SK-N-SH (cell line): ENCODE measurements at regions not wholly inside any gene's neighbourhood (a gene's known extent, or its start where the extent isn't known, plus 50 kb on each side); places are given as distances from the start of the nearest gene placed in this dataset.

ENCODE experiments used
- CTCF ChIA-PET: fragments of 300-600, 350-600 bp; formaldehyde crosslinking; extraction: SDS; loops from one replicate; lab custom pipeline; 2021; lab: Yijun Ruan, JAX
- POLR2A ChIA-PET: fragments of 350-600 bp; sonication (Branson Sonifier 250); formaldehyde crosslinking; extraction: SDS; loops from one replicate; lab custom pipeline; 2020; ENCODE audit warnings: antibody characterized with exemption, inconsistent platforms; lab: Yijun Ruan, JAX
- DNase-seq: peaks from one replicate; pipeline ENCODE4 v3.0.0; 2012
- H2AFZ ChIP-seq: fragments of 200-600 bp; sonication (generic); 2 replicates; pipeline ENCODE4 v1.8.1; 2016; ENCODE audit warnings: antibody characterized with exemption, mild to moderate bottlenecking, low read depth
- H3F3A ChIP-seq: fragments of 200-600 bp; sonication (generic); replicated peaks from 2 replicates; pipeline ENCODE3; 2016; ENCODE audit warnings: antibody characterized with exemption, mild to moderate bottlenecking; ENCODE audit not compliant: insufficient read depth
- H3K27ac ChIP-seq, 2 experiments: fragments of 200-500 bp in 1 of 2; fragments of 200-600 bp in 1 of 2; sonication (Bioruptor generic) in 1 of 2; sonication (generic), shearing (Covaris generic) in 1 of 2; 2 replicates each; pipeline versions ENCODE4 v1.5.1 to v1.6.1; 2014 to 2016; ENCODE audit warnings: low read depth in 2 of 2, inconsistent platforms in 1 of 2, low read length in 1 of 2, mild to moderate bottlenecking in 1 of 2, mixed read lengths in 1 of 2
- H3K27me3 ChIP-seq: fragments of 200-600 bp; sonication (generic), shearing (Covaris generic); 2 replicates; pipeline ENCODE4 v1.6.1; 2016; ENCODE audit warnings: mixed run types; ENCODE audit not compliant: insufficient read depth
- H3K36me3 ChIP-seq, 2 experiments: fragments of 200-500 bp in 1 of 2; fragments of 200-600 bp in 1 of 2; sonication (Bioruptor generic) in 1 of 2; sonication (generic) in 1 of 2; replicated peaks in 1 of 2; 2 replicates each; pipeline versions ENCODE3 to v1.5.1; 2014 to 2016; ENCODE audit warnings: low read length in 1 of 2, mild to moderate bottlenecking in 1 of 2; ENCODE audit not compliant: insufficient read depth in 2 of 2, control insufficient read depth in 1 of 2
- H3K4me1 ChIP-seq, 2 experiments: fragments of 200-500 bp in 1 of 2; fragments of 200-600 bp in 1 of 2; sonication (Bioruptor generic) in 1 of 2; sonication (generic), shearing (Covaris generic) in 1 of 2; 2 replicates each; pipeline versions ENCODE4 v1.5.1 to v1.6.1; 2014 to 2016; ENCODE audit warnings: low read depth in 1 of 2, low read length in 1 of 2, mixed run types in 1 of 2; ENCODE audit not compliant: insufficient read depth in 2 of 2, control insufficient read depth in 1 of 2
- H3K4me2 ChIP-seq: fragments of 200-600 bp; sonication (generic), shearing (Covaris generic); 2 replicates; pipeline ENCODE4 v1.6.1; 2017; ENCODE audit warnings: mixed run types
- H3K4me3 ChIP-seq, 2 experiments: fragments of 200-500 bp in 1 of 2; fragments of 200-600 bp in 1 of 2; sonication (Bioruptor generic) in 1 of 2; sonication (generic), shearing (Covaris generic) in 1 of 2; 2 replicates each; pipeline versions ENCODE4 v1.5.1 to v1.8.1; 2014 to 2016; ENCODE audit warnings: low read depth in 2 of 2, inconsistent platforms in 1 of 2, low read length in 1 of 2, mild to moderate bottlenecking in 1 of 2, mixed read lengths in 1 of 2, moderate library complexity in 1 of 2
- H3K79me2 ChIP-seq: fragments of 200-600 bp; sonication (generic); 2 replicates; pipeline ENCODE4 v1.8.1; 2017; ENCODE audit warnings: mild to moderate bottlenecking; ENCODE audit not compliant: insufficient read depth
- H3K9ac ChIP-seq: fragments of 200-600 bp; sonication (generic); 2 replicates; pipeline ENCODE4 v1.6.1; 2017; ENCODE audit warnings: mixed run types
- H3K9me2 ChIP-seq: fragments of 200-600 bp; sonication (generic); 2 replicates; pipeline ENCODE4 v1.6.1; 2017; ENCODE audit warnings: mixed run types
- H3K9me3 ChIP-seq: fragments of 200-600 bp; sonication (generic); 2 replicates; pipeline ENCODE4 v1.6.1; 2017; ENCODE audit warnings: mixed run types, mild to moderate bottlenecking, moderate library complexity
- H4K20me1 ChIP-seq: fragments of 200-600 bp; sonication (generic); 2 replicates; pipeline ENCODE4 v1.6.1; 2017; ENCODE audit warnings: mild to moderate bottlenecking, mixed run types; ENCODE audit not compliant: insufficient read depth
- CHD2 ChIP-seq: fragments of 150-350 bp; IDR thresholded peaks from 2 replicates; pipeline ENCODE4 v1.6.1; 2018; ENCODE audit warnings: low read length; ENCODE audit not compliant: partially characterized antibody
- EZH2phosphoT487 ChIP-seq: fragments of 200-600 bp; sonication (generic); IDR thresholded peaks from 2 replicates; pipeline ENCODE4 v1.6.1; 2017; ENCODE audit warnings: low read depth, mixed run types, mild to moderate bottlenecking, antibody characterized with exemption, moderate library complexity, borderline replicate concordance
- POLR2AphosphoS5 ChIP-seq: IDR thresholded peaks from 2 replicates; pipeline ENCODE4 v1.6.1; 2012; ENCODE audit warnings: low read depth, low read length
- RAD21 ChIP-seq: IDR thresholded peaks from 2 replicates; pipeline ENCODE4 v1.6.1; 2012; ENCODE audit warnings: mild to moderate bottlenecking, low read length
- RFX5 ChIP-seq: IDR thresholded peaks from 2 replicates; pipeline ENCODE4 v1.6.1; 2012; ENCODE audit warnings: mild to moderate bottlenecking, improper control_type of control experiment, low read length
- TAF1 ChIP-seq: IDR thresholded peaks from 2 replicates; pipeline ENCODE4 v1.6.1; 2012; ENCODE audit warnings: low read depth, mild to moderate bottlenecking, low read length, moderate library complexity, borderline replicate concordance
- TCF12 ChIP-seq: IDR thresholded peaks from 2 replicates; pipeline ENCODE4 v1.4.0; 2012
- TEAD4 ChIP-seq: IDR thresholded peaks from 2 replicates; pipeline ENCODE4 v1.4.0; 2012; ENCODE audit warnings: mild to moderate bottlenecking, borderline replicate concordance; ENCODE audit not compliant: insufficient read depth
- WGBS: methylation state at CpG from one replicate; pipeline ENCODE4 v1.1.6; 2017; ENCODE audit warnings: low lambda C conversion rate; 5-methylcytosine and 5-hydroxymethylcytosine counted together
- TF ChIP-seq, protein P1 (sequence below): IDR thresholded peaks from 2 replicates; pipeline ENCODE4 v1.6.1; 2012; ENCODE audit warnings: mild to moderate bottlenecking, low read depth, low read length, moderate library complexity
- TF ChIP-seq, protein P2 (sequence below): fragments of 150-350 bp; IDR thresholded peaks from 2 replicates; pipeline ENCODE4 v1.6.1; 2016; ENCODE audit warnings: mild to moderate bottlenecking, low read depth, low read length

DNA sequence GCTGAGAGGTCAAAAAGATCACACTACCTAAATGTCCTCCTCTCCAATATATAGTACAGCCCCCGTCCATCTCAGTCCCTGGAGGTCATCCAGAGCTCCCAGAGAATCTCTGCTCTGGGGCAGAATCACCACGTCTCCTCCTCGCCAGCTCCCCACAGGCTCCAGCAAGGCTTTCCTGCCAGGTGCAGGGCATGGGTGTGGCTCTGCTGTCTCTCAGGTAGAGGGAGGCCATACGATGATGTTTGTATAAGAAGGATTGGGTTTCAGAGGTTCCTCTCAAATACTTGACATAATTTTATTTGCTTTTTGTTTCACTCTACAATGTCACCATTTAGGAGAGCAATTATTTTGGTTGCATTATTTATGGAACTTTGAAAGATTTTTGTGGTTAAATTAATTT lies 98.3 kb upstream of the PRSS58 start (continued):
- TF ChIP-seq, protein P1, sequence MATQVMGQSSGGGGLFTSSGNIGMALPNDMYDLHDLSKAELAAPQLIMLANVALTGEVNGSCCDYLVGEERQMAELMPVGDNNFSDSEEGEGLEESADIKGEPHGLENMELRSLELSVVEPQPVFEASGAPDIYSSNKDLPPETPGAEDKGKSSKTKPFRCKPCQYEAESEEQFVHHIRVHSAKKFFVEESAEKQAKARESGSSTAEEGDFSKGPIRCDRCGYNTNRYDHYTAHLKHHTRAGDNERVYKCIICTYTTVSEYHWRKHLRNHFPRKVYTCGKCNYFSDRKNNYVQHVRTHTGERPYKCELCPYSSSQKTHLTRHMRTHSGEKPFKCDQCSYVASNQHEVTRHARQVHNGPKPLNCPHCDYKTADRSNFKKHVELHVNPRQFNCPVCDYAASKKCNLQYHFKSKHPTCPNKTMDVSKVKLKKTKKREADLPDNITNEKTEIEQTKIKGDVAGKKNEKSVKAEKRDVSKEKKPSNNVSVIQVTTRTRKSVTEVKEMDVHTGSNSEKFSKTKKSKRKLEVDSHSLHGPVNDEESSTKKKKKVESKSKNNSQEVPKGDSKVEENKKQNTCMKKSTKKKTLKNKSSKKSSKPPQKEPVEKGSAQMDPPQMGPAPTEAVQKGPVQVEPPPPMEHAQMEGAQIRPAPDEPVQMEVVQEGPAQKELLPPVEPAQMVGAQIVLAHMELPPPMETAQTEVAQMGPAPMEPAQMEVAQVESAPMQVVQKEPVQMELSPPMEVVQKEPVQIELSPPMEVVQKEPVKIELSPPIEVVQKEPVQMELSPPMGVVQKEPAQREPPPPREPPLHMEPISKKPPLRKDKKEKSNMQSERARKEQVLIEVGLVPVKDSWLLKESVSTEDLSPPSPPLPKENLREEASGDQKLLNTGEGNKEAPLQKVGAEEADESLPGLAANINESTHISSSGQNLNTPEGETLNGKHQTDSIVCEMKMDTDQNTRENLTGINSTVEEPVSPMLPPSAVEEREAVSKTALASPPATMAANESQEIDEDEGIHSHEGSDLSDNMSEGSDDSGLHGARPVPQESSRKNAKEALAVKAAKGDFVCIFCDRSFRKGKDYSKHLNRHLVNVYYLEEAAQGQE: no peak
- TF ChIP-seq TCF12 (no peak), CHD2 (no peak), EZH2phosphoT487 (no peak), RAD21 (no peak)

DNA sequence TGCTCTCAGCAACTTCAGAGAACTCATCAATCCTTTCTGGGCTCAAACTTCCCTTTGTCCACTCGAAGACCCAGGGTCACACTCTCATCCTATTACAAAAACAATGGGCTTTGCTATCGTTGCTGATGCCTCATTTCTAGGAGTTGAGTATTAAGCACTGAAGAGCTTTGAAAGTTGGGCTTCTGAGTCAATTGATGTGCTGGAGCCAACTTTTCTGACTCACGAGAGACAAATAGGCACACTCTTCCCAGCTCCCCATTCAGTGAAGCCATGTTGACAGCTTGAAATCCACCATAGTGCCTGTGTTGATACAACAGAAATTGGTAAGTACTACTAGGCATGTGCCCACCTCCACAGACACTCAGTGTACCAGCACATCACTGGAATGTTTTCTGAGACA lies 97.5 kb upstream of the PRSS58 start:
- H3K27ac ChIP-seq: no peak overlapping the region
- H3K9me2 ChIP-seq: no peaks in the 10 kb centered on the region
- CTCF ChIA-PET: interaction anchor here (1.1 to 2.1 kb wide), 3 partner anchors 31 to 104 kb away, joined by 3 to 6 read pairs (median 4); no protein-coding TSS in a partner anchor
- TF ChIP-seq POLR2AphosphoS5: no peak
- no peak overlapping the region for H3K4me3 ChIP-seq
- H2AFZ ChIP-seq: no peak overlapping the region
- no peaks in the 10 kb centered on the region; a peak in 1 of 4 replicates for H3K4me1 ChIP-seq
- H4K20me1 ChIP-seq: no peaks in the 10 kb centered on the region
- 0% methylated on average over 3 of the region's 3 CpGs for WGBS
- no peak overlapping the region for H3K9ac ChIP-seq
- H3K27me3 ChIP-seq: peaks cover 39% of the 10 kb centered on the region
- no peak for DNase-seq
- no peaks in the 10 kb centered on the region for H3K36me3 ChIP-seq
- H3K79me2 ChIP-seq: no peaks in the 10 kb centered on the region
- no peaks in the 10 kb centered on the region for H3K9me3 ChIP-seq
- H3K4me2 ChIP-seq: peak overlapping the region; percentile 26; the same call in 1 of the 2 replicates
- H3F3A ChIP-seq: no peaks in the 10 kb centered on the region
- POLR2A ChIA-PET: no interaction called here

DNA sequence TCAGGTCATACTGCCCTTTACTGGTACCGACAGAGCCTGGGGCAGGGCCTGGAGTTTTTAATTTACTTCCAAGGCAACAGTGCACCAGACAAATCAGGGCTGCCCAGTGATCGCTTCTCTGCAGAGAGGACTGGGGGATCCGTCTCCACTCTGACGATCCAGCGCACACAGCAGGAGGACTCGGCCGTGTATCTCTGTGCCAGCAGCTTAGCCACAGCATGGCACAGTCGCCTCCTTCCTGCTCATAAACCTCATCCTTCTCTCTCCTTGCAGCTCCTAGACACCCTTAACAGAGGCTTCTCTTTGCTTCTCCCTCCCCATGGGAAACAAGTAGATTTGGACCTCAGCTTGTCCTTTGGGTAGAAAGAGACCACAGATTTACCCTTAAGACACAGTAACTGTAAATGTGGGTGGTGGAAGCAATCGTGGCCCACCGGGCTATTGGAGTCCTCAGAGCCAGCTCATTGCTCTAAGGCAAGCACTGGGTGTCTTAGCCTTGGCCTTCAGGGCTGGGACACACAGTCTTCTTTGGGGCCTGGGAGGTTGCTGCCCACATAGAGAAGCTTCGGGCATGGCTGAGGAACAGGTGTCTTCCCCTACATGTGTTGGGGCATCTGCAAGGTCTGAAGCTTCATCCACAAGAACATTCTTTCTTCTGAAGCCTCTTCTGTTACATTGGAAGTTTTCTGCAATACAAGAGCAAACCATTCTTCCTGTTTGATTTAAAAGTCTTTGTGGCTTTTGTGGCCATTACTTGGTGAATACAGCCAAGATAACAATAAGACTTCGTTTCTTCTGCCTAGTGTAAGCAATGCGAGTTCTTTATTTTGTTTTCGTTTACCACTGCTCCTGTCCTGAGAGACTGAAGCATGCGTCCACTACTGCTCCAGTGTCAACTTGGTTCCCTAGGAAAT lies 95.5 kb upstream of the PRSS58 start:
- TF ChIP-seq, protein P2, sequence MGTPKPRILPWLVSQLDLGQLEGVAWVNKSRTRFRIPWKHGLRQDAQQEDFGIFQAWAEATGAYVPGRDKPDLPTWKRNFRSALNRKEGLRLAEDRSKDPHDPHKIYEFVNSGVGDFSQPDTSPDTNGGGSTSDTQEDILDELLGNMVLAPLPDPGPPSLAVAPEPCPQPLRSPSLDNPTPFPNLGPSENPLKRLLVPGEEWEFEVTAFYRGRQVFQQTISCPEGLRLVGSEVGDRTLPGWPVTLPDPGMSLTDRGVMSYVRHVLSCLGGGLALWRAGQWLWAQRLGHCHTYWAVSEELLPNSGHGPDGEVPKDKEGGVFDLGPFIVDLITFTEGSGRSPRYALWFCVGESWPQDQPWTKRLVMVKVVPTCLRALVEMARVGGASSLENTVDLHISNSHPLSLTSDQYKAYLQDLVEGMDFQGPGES: no peak
- TF ChIP-seq RFX5 (no peak), RAD21 (no peak), TEAD4 (no peak), TAF1 (no peak)
- Histone ChIP-seq H3K4me2 (no peak overlapping the region), H3K9me2 (no peaks in the 10 kb centered on the region), H3K9ac (no peak overlapping the region), H4K20me1 (no peaks in the 10 kb centered on the region), H3K27ac (no peak overlapping the region), H3K79me2 (no peaks in the 10 kb centered on the region), H3F3A (no peaks in the 10 kb centered on the region), H3K4me3 (no peak overlapping the region), H3K27me3 (peaks cover 58% of the 10 kb centered on the region), H3K36me3 (no peaks in the 10 kb centered on the region), H2AFZ (no peak overlapping the region), H3K9me3 (no peaks in the 10 kb centered on the region), H3K4me1 (no peaks in the 10 kb centered on the region; a peak in 1 of 4 replicates)
- WGBS: 27% methylated on average over 15 of the region's 15 CpGs
- ChIA-PET CTCF (interaction anchor here (1.1 to 1.3 kb wide), 2 partner anchors 106 to 144 kb away, joined by 3 to 4 read pairs; no protein-coding TSS in a partner anchor), POLR2A (no interaction called here)
- DNase-seq: no peak
